ENCODE measurements at regions not wholly inside any gene's neighbourhood (a gene's known extent, or its start where the extent isn't known, plus 50 kb on each side); places are given as distances from the start of the nearest gene placed in this dataset.

DNA sequence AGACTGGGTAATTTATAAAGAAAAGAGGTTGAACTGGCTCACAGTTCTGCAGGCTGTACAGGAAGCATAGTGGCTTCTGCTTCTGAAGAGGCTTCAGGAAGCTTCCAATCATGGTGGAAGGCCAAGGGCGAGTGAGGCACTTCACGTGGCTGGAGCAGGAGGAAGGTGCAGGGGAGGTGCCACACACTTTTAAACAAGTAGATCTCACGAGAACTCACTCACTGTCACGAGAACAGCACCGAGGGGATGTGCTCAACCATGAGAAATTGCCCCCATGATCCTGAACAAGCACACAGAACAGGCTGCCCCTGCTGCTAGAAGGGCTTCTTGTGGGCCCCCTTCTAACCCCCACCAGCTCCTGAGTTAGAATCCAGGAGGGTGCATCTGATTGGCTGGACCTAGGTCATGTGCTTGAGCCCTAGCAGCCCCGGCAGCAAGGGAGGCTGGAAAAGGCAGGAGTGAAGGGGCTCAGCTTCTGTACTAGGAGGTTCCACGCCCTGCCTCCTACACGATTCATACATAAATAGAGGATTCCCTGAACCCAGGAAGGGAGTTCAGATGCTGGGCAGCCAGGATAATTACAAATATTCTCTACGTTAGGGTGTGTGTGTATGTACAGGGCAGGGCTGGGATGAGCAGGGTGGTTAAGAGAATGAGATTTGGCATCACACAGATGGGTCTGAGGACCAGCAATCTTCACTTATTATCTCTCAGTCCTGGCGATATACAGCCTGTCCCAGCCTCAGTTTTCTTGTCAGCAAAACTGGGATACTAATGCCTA is 72.8 kb upstream of the ATP5PO start:
- no peak overlapping the region for H3K4me3 ChIP-seq
- peaks cover 0 to 10% (median 8%) of the 10 kb centered on the region in 4 donors for H3K4me1 ChIP-seq
- intact Hi-C loops (cut with DNase I; ENCODE audit: low total_unique reads) (no loop called here), in situ Hi-C loops (cut with MboI; ENCODE audit: low pct_ligation_motif_present in 1 of 4, low pct_unique_long_range_greater_than_20kb in 1 of 4, low sequenced_read_pairs in 3 of 4) (no loop called here)
- peaks cover 5% of the 10 kb centered on the region for H3K27me3 ChIP-seq
- TF ChIP-seq POLR2AphosphoS5 (IDR thresholded peaks at IDR 0.05): no peak
- TF ChIP-seq POLR2A (IDR thresholded peaks at IDR 0.05): no peak
- TF ChIP-seq, protein P1, sequence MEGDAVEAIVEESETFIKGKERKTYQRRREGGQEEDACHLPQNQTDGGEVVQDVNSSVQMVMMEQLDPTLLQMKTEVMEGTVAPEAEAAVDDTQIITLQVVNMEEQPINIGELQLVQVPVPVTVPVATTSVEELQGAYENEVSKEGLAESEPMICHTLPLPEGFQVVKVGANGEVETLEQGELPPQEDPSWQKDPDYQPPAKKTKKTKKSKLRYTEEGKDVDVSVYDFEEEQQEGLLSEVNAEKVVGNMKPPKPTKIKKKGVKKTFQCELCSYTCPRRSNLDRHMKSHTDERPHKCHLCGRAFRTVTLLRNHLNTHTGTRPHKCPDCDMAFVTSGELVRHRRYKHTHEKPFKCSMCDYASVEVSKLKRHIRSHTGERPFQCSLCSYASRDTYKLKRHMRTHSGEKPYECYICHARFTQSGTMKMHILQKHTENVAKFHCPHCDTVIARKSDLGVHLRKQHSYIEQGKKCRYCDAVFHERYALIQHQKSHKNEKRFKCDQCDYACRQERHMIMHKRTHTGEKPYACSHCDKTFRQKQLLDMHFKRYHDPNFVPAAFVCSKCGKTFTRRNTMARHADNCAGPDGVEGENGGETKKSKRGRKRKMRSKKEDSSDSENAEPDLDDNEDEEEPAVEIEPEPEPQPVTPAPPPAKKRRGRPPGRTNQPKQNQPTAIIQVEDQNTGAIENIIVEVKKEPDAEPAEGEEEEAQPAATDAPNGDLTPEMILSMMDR (IDR thresholded peaks at IDR 0.05): no peak
- TF ChIP-seq EP300 (IDR thresholded peaks at IDR 0.05; ENCODE audit: low read depth): no peak
- WGBS, 2 donors (ENCODE audit: low coverage in 1 of 2): 69 to 75% methylated on average over 7 to 10 of the region's 10 CpGs
- no peak overlapping the region for H3K27ac ChIP-seq
- DNase-seq: no peak
- H3K36me3 ChIP-seq: no peaks in the 10 kb centered on the region
- H3K9me3 ChIP-seq: no peaks in the 10 kb centered on the region

DNA sequence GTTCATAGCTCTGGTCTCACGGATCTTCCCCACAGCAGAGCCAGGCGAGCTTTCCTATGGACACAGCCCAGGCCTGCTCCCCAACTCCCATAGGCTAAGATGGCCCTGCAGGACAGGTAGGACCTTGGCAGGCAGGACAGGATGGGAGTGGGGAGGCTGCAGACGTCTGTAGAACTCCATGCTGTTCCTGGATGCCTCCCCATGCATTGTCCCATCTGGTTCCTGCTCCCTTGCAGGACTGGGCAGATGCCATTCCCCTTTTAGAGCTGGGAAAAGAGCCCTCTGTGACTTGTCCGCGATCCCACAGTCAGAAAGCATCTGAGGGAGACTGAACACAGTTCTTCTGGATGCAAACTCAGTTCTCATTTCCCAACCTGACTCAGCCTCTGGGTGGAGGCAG is 71.9 kb upstream of the ATP5PO start:
- peaks cover 5% of the 10 kb centered on the region for H3K27me3 ChIP-seq
- intact Hi-C loops (cut with DNase I; ENCODE audit: low total_unique reads) (no loop called here), in situ Hi-C loops (cut with MboI; ENCODE audit: low pct_ligation_motif_present in 1 of 4, low pct_unique_long_range_greater_than_20kb in 1 of 4, low sequenced_read_pairs in 3 of 4) (no loop called here)
- no peak overlapping the region for H3K27ac ChIP-seq
- H3K36me3 ChIP-seq: no peaks in the 10 kb centered on the region
- H3K9me3 ChIP-seq: no peaks in the 10 kb centered on the region
- no peak for TF ChIP-seq EP300 (IDR thresholded peaks at IDR 0.05; ENCODE audit: low read depth)
- TF ChIP-seq POLR2AphosphoS5 (IDR thresholded peaks at IDR 0.05): no peak
- no peak for TF ChIP-seq POLR2A (IDR thresholded peaks at IDR 0.05)
- TF ChIP-seq, protein P1 (IDR thresholded peaks at IDR 0.05): no peak
- peaks cover 0 to 5% (median 2%) of the 10 kb centered on the region in 4 donors for H3K4me1 ChIP-seq
- H3K4me3 ChIP-seq: no peak overlapping the region
- 90% methylated on average over 5 of the region's 5 CpGs; no CpG with 5 or more reads in 1 of the 2 donors for WGBS, 2 donors (ENCODE audit: low coverage in 1 of 2)
- no peak for DNase-seq

DNA sequence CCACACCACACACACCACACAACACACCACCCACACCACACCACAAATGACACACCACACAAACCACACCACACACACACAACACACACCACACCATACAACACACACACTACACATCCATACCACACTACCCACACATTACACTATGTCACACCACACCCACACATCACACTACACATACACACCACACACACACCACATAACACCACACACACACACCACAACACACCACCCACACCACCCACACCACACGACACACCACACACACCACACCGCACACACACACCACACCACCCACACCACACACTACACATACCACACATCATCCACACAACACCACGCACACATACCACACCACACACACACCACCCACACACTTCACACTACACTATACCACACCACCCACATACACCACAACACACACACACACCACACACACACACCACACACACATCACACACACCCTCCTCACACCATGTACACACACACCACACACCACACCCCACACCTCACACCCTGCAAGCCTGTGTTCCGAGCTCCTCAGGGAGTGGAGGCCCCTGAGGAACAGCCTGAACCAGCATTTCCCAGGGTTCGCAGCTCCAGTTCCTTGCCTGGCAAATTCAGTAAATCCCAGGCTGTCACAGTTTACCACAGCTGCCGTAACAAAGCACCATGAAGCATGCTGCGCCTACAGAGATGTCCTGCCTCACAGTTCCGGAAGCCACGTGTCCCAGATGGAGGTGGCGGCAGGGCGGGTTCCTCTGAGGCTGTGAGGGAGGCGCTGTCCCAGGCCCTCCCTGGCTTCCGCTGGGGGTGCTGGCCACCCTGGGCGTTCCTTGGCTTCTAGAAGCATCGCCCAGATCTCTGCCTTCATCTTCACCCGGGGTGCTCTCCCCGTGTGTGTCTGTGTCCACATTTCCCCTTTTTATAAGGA is 69.8 kb upstream of the ATP5PO start:
- WGBS, 2 donors (ENCODE audit: low coverage in 1 of 2): 79 to 82% methylated on average over 3 to 17 of the region's 17 CpGs
- intact Hi-C loops (cut with DNase I; ENCODE audit: low total_unique reads) (no loop called here), in situ Hi-C loops (cut with MboI; ENCODE audit: low pct_ligation_motif_present in 1 of 4, low pct_unique_long_range_greater_than_20kb in 1 of 4, low sequenced_read_pairs in 3 of 4) (no loop called here)
- TF ChIP-seq POLR2AphosphoS5 (IDR thresholded peaks at IDR 0.05) (no peak), POLR2A (IDR thresholded peaks at IDR 0.05) (no peak), EP300 (IDR thresholded peaks at IDR 0.05; ENCODE audit: low read depth) (no peak)
- TF ChIP-seq, protein P1 (IDR thresholded peaks at IDR 0.05): no peak
- no peak overlapping the region for H3K4me3 ChIP-seq
- H3K4me1 ChIP-seq: peaks cover 0 to 5% (median 2%) of the 10 kb centered on the region in 4 donors
- peaks cover 5% of the 10 kb centered on the region for H3K27me3 ChIP-seq
- no peak overlapping the region for H3K27ac ChIP-seq
- no peaks in the 10 kb centered on the region for H3K36me3 ChIP-seq
- no peak for DNase-seq
- H3K9me3 ChIP-seq: no peaks in the 10 kb centered on the region

DNA sequence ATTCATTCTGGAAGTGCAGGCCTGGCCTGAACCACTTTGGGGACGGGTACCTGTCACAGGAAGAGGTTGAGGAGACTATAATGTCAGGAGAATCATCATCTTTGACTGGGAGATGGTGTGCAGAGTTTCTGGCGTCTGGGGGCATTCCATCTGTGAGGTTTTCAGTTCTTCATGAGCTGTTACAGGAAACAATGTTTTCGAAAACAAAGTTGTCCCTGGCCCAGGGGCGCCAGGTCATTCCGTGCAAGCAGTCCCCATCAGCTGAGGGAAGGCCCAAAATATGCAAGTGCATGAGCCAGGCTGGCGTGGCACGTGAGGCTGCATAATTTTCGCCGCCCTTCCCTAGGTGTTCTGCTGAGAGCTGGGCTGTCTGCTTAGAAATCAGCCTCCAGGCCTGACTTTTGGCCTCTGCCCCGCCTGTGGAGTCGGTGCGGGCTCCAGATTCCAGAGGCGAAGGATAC is 68.4 kb upstream of the ATP5PO start:
- peaks cover 0 to 5% (median under 1%) of the 10 kb centered on the region in 4 donors for H3K4me1 ChIP-seq
- TF ChIP-seq POLR2A (IDR thresholded peaks at IDR 0.05) (no peak), POLR2AphosphoS5 (IDR thresholded peaks at IDR 0.05) (no peak), EP300 (IDR thresholded peaks at IDR 0.05; ENCODE audit: low read depth) (no peak)
- TF ChIP-seq, protein P1 (IDR thresholded peaks at IDR 0.05): no peak
- H3K9me3 ChIP-seq: no peaks in the 10 kb centered on the region
- H3K36me3 ChIP-seq: no peaks in the 10 kb centered on the region
- no peak overlapping the region for H3K27ac ChIP-seq
- peaks cover 5% of the 10 kb centered on the region for H3K27me3 ChIP-seq
- intact Hi-C loops (cut with DNase I; ENCODE audit: low total_unique reads) (no loop called here), in situ Hi-C loops (cut with MboI; ENCODE audit: low pct_ligation_motif_present in 1 of 4, low pct_unique_long_range_greater_than_20kb in 1 of 4, low sequenced_read_pairs in 3 of 4) (no loop called here)
- 85% methylated on average over 13 of the region's 13 CpGs; no CpG with 5 or more reads in 1 of the 2 donors for WGBS, 2 donors (ENCODE audit: low coverage in 1 of 2)
- no peak for DNase-seq
- no peak overlapping the region for H3K4me3 ChIP-seq

Measured in transverse colon (tissue), 4 donors.